COLO829 (cell line): ENCODE measurements at regions not wholly inside any gene's neighbourhood (a gene's known extent, or its start where the extent isn't known, plus 50 kb on each side); places are given as distances from the start of the nearest gene placed in this dataset.
"Not testable (repeated sequence)": the region's sequence is repeated elsewhere in the genome, so short reads cannot be mapped to it uniquely, and the experiment has no call there.

Experiments used
- DNase-seq: peaks from one replicate; pipeline ENCODE4 v3.0.0; 2012; ENCODE audit warnings: low spot score

DNA sequence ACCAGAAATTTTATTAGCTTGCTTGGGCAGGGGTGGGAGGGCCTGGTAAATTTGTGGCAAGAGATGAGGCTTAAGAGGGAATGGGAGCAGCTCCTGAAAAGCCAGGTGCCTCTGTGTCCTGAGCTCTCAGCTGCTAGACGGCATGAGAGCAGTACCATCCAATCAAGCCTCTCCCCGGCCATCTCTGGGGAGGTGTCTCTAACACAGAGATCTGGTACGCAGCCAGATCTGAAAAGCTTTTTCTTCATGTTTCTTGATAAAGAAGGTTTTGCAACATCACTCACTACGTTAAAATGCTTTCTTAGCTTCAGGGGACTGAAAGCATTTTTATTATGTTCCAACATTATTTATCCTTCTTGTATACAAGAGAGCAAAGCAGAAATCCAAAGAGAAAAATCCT lies 488.2 kb downstream of the RBFOX1 start:
- DNase-seq, result no peak

- DNase-seq, result no peak
These were observed 473.2 kb downstream of the RBFOX1 start for GRCh38 chr16:7805686-7806396.

DNA sequence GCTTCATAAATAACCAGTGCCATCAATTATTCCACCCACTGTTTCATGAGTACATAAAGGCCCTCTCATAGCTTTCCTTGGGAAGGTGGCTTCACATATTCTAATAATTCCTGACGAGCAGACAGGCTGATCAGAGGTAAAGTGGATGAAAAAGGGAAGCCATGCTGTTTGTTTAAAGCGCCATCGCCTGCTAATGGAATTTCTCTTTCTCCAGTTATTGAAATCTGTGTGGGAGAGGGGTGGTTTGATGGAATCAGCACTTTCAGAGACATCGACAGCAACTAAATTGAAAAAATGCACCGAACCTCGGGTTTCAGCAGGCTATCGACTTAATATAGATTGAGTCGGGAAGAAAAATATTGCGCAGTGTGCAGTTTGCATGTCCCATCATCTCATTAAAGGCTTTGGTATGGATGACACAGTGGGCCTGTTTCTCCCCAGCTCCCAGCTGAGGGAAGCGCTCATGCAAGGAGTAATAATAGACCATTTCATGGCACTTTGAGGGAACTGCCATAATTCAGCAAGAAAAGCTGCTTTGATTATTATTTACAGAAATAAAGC lies 472.1 kb downstream of the RBFOX1 start:
- DNase-seq, result no peak

GRCh38 chr16:7792346-7792745 lies 459.7 kb downstream of the RBFOX1 start:
- no peak for DNase-seq

- DNase-seq, result no peak
These were observed 458.5 kb downstream of the RBFOX1 start for GRCh38 chr16:7791028-7791590.

- no peak for DNase-seq
These were observed 442.4 kb downstream of the RBFOX1 start for GRCh38 chr16:7775072-7775488.

GRCh38 chr16:7772722-7773121 lies 440.1 kb downstream of the RBFOX1 start:
- DNase-seq, result no peak

DNA sequence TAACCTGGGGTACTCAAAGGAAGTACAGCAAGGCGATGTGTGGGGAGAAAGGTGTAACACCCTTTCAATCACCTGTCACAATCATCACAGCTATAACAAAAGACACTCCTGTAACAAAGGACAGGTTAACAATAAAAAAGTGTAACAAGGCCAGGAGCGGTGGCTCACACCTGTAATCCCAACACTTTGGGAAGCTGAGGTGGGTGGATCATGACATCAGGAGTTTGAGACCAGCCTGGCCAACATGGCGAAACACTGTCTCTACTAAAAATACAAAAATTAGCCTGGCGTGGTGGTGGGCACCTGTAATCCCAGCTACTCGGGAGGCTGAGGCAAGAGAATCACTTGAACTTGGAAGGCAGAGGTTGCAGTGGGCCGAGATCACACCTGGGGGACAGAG lies 436.4 kb downstream of the RBFOX1 start:
- not testable (repeated sequence) for DNase-seq

- no peak for DNase-seq
These were observed 432.5 kb downstream of the RBFOX1 start for GRCh38 chr16:7765079-7765550.

GRCh38 chr16:7763111-7763510 lies 430.5 kb downstream of the RBFOX1 start:
- DNase-seq, result no peak
